Uterus (tissue), 3 donors: ENCODE measurements at regions not wholly inside any gene's neighbourhood (a gene's known extent, or its start where the extent isn't known, plus 50 kb on each side); places are given as distances from the start of the nearest gene placed in this dataset.

ENCODE experiments used
- DNase-seq, 2 donors: peaks; one replicate each; pipeline ENCODE4 v3.0.0-alpha.2; 2019 to 2020
- H3K27ac ChIP-seq, 2 donors: fragments of 200-600 bp; sonication (generic); 1 replicate in 1 of 2; 2 replicates in 1 of 2; pipeline ENCODE4 v1.5.1; 2016 to 2018
- H3K27me3 ChIP-seq, 2 donors: fragments of 200-600 bp; sonication (generic); one replicate each; pipeline ENCODE4 v1.5.1; 2018 to 2019; ENCODE audit warnings: control low read depth in 1 of 2
- H3K36me3 ChIP-seq, 2 donors: fragments of 200-600 bp; sonication (generic); one replicate each; pipeline ENCODE4 v1.5.1; 2019; ENCODE audit warnings: control low read depth in 1 of 2
- H3K4me1 ChIP-seq, 2 donors: fragments of 200-600 bp; sonication (generic); one replicate each; pipeline ENCODE4 v1.5.1; 2018 to 2019; ENCODE audit warnings: control low read depth in 1 of 2
- H3K4me3 ChIP-seq, 2 donors: fragments of 200-600 bp; sonication (generic); 1 replicate in 1 of 2; 2 replicates in 1 of 2; pipeline ENCODE4 v1.5.1; 2018 to 2019; ENCODE audit warnings: mild to moderate bottlenecking in 1 of 2
- H3K9me3 ChIP-seq, 2 donors: fragments of 200-600 bp; sonication (generic); one replicate each; pipeline ENCODE4 v1.5.1; 2019; ENCODE audit warnings: control low read depth in 1 of 2
- POLR2A ChIP-seq, 2 donors: fragments of 450-650 bp; IDR thresholded peaks; one replicate each; pipeline ENCODE4 v1.6.1; 2016; ENCODE audit warnings: antibody characterized with exemption in 2 of 2, mild to moderate bottlenecking in 1 of 2, moderate library complexity in 1 of 2
- intact Hi-C: fragments of 100-400 bp; cut with DNase I; formaldehyde crosslinking; loops from one replicate; pipeline ENCODE4 v1.15.1; 2023; ENCODE audit warnings: low total_unique reads
- TF ChIP-seq, protein P1 (sequence below), 4 experiments: fragments of 200-600 bp in 2 of 4; fragments of 450-650 bp in 2 of 4; sonication (generic) in 2 of 4; IDR thresholded peaks; one replicate each; pipeline ENCODE4 v1.5.1; 2016 to 2019; ENCODE audit warnings: antibody characterized with exemption in 4 of 4, mild to moderate bottlenecking in 2 of 4, moderate library complexity in 1 of 4
- donor health status: DM: yes; HTN: yes; CAD: no.

DNA sequence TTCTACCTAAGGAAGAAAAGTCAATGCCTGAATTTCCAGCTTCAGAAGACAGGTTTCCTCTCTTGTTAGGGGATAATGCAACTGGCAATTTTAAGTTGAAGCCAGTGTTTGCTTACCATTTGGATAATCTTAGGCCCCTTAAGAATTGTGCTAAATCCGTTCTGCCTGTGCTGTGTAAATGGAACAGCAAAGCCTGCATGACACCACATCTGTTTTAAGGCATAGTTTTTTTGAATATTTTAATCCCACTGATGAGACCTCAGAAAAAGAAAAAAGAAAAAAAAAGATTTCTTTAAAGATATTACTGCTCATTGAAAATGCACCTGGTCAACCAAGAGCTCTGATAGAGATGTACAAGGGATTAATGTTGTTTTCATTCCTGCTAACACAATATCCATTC is 419.2 kb downstream of the SLITRK6 start:
- no peak for DNase-seq
- Histone ChIP-seq H3K4me1 (no peaks in the 10 kb centered on the region), H3K9me3 (no peaks in the 10 kb centered on the region), H3K27ac (no peak overlapping the region), H3K4me3 (no peak overlapping the region), H3K36me3 (no peaks in the 10 kb centered on the region), H3K27me3 (no peaks in the 10 kb centered on the region)
- intact Hi-C loops, result no loop called here
- TF ChIP-seq, protein P1, sequence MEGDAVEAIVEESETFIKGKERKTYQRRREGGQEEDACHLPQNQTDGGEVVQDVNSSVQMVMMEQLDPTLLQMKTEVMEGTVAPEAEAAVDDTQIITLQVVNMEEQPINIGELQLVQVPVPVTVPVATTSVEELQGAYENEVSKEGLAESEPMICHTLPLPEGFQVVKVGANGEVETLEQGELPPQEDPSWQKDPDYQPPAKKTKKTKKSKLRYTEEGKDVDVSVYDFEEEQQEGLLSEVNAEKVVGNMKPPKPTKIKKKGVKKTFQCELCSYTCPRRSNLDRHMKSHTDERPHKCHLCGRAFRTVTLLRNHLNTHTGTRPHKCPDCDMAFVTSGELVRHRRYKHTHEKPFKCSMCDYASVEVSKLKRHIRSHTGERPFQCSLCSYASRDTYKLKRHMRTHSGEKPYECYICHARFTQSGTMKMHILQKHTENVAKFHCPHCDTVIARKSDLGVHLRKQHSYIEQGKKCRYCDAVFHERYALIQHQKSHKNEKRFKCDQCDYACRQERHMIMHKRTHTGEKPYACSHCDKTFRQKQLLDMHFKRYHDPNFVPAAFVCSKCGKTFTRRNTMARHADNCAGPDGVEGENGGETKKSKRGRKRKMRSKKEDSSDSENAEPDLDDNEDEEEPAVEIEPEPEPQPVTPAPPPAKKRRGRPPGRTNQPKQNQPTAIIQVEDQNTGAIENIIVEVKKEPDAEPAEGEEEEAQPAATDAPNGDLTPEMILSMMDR (IDR thresholded peaks at IDR 0.05), result no peak
- no peak for TF ChIP-seq POLR2A (IDR thresholded peaks at IDR 0.05)

DNA sequence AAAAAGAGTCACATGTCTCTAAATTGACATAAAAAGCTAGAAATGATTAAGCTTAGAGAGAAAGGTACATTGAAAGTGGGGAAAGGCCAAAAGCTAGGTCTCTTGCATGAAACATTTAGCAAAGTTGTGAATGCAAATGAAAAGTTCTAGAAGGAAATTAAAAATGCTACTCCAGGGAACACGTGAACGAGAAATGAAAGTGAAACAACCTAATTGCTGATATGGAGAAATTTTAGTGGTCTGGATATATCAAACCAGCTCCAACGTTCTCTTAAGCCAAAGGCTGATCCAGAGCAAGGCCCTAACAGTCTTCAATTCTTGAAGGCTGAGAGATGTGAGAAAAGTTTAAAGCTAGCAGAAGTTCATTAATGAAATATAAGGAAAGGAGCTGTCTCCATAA is 419.8 kb downstream of the SLITRK6 start:
- Histone ChIP-seq H3K27me3 (no peaks in the 10 kb centered on the region), H3K9me3 (no peaks in the 10 kb centered on the region), H3K36me3 (no peaks in the 10 kb centered on the region), H3K4me3 (no peak overlapping the region), H3K4me1 (no peaks in the 10 kb centered on the region), H3K27ac (no peak overlapping the region)
- no peak for DNase-seq
- intact Hi-C loops, result no loop called here
- TF ChIP-seq, protein P1 (IDR thresholded peaks at IDR 0.05), result no peak
- no peak for TF ChIP-seq POLR2A (IDR thresholded peaks at IDR 0.05)

DNA sequence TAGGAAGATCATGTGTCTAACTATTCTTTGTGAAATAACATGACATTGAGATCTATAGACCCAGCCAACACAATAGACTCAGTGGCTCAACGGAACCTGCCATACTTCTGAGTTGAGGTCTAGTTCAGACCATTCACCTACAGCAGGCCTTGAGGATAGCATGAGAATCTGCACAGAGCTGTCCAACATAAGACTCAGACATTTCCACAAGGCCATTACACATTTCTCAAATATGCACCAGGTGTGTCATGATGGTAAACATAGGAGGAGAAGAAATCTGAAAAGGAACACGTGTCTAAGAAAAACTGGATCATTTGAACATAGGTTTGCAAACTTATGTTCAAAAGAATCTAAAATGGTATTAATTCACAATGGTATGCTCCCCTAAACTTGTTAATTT is 421.4 kb downstream of the SLITRK6 start:
- no peaks in the 10 kb centered on the region for H3K27me3 ChIP-seq
- intact Hi-C loops, result no loop called here
- H3K36me3 ChIP-seq, result no peaks in the 10 kb centered on the region
- no peaks in the 10 kb centered on the region for H3K9me3 ChIP-seq
- TF ChIP-seq, protein P1 (IDR thresholded peaks at IDR 0.05), result no peak
- TF ChIP-seq POLR2A (IDR thresholded peaks at IDR 0.05), result no peak
- no peak overlapping the region for H3K27ac ChIP-seq
- H3K4me1 ChIP-seq, result no peaks in the 10 kb centered on the region
- DNase-seq, result no peak
- H3K4me3 ChIP-seq, result no peak overlapping the region

DNA sequence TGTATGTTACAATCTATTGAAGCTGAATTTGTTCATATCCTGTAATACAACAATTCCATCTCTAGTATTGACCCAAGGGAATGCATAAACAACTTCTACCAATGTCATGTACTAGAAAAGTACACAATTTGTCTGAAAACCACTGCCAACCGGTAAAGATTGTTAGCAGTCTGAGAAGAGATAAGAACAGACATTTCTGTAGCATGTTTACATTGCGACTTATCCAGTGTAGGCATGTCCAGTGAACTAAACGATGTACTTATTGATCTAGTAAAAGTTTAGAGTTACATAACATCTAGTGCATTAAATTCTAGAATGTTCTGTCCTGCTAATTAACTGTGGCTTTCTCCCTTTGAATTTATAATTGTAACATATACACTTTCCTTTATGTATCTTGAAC is 425.9 kb downstream of the SLITRK6 start:
- Histone ChIP-seq H3K9me3 (no peaks in the 10 kb centered on the region), H3K4me1 (no peaks in the 10 kb centered on the region), H3K27ac (no peak overlapping the region), H3K27me3 (no peaks in the 10 kb centered on the region), H3K36me3 (no peaks in the 10 kb centered on the region), H3K4me3 (no peak overlapping the region)
- intact Hi-C loops, result no loop called here
- TF ChIP-seq, protein P1 (IDR thresholded peaks at IDR 0.05), result no peak
- no peak for TF ChIP-seq POLR2A (IDR thresholded peaks at IDR 0.05)
- no peak for DNase-seq

DNA sequence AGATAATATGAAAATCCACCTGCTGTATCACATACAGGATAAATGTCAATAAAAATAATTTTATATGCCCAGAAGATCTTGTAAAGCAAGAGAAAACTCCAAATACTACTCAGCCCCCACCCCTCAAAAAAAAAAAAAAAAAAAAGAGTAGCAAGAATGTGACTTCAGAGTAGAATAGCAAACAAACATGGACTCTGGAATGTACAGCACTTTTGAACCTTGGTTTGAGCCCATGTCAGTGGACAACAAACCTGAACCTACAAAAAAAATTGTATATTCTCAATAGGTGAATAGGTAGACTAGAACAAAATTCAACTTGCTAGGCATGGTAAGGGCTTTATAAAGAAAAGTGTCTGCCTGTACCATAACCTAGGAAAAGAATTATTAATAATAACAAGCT is 428.0 kb downstream of the SLITRK6 start:
- no peak overlapping the region for H3K27ac ChIP-seq
- intact Hi-C loops, result no loop called here
- TF ChIP-seq, protein P1 (IDR thresholded peaks at IDR 0.05), result no peak
- no peak for TF ChIP-seq POLR2A (IDR thresholded peaks at IDR 0.05)
- no peak overlapping the region for H3K4me3 ChIP-seq
- H3K9me3 ChIP-seq, result no peaks in the 10 kb centered on the region
- no peak for DNase-seq
- H3K4me1 ChIP-seq, result no peaks in the 10 kb centered on the region
- no peaks in the 10 kb centered on the region for H3K27me3 ChIP-seq
- no peaks in the 10 kb centered on the region for H3K36me3 ChIP-seq
